KMS-11 (cell line): ENCODE measurements at regions not wholly inside any gene's neighbourhood (a gene's known extent, or its start where the extent isn't known, plus 50 kb on each side); places are given as distances from the start of the nearest gene placed in this dataset.

Source experiments
- H2AFZ ChIP-seq: fragments of 200-600 bp; sonication (generic); 2 replicates; pipeline ENCODE4 v1.6.1; 2016; ENCODE audit warnings: antibody characterized with exemption, mixed run types, low read depth
- H3K27ac ChIP-seq: fragments of 200-600 bp; sonication (generic); 2 replicates; pipeline ENCODE4 v1.6.1; 2016; ENCODE audit warnings: mild to moderate bottlenecking, mixed run types
- H3K27me3 ChIP-seq: fragments of 200-600 bp; sonication (generic); 2 replicates; pipeline ENCODE4 v1.6.1; 2017; ENCODE audit warnings: mild to moderate bottlenecking, low read depth, mixed run types, moderate library complexity; ENCODE audit not compliant: insufficient read depth
- H3K36me3 ChIP-seq: fragments of 200-600 bp; sonication (generic); 2 replicates; pipeline ENCODE4 v1.6.1; 2017; ENCODE audit warnings: mild to moderate bottlenecking, mixed run types; ENCODE audit not compliant: insufficient read depth
- H3K4me1 ChIP-seq: fragments of 200-600 bp; sonication (generic); 2 replicates; pipeline ENCODE4 v1.6.1; 2016; ENCODE audit warnings: mild to moderate bottlenecking, low read depth, mixed run types; ENCODE audit not compliant: poor library complexity, severe bottlenecking
- H3K4me2 ChIP-seq: fragments of 200-600 bp; sonication (generic); 2 replicates; pipeline ENCODE4 v1.7.0; 2016; ENCODE audit warnings: mild to moderate bottlenecking, mixed run types
- H3K4me3 ChIP-seq: fragments of 200-600 bp; sonication (generic); IDR thresholded peaks from 2 replicates; pipeline ENCODE4 v1.6.1; 2017; ENCODE audit warnings: low read depth, low read length, mixed read lengths; ENCODE audit not compliant: insufficient read depth
- H3K79me2 ChIP-seq: fragments of 200-600 bp; sonication (generic); 2 replicates; pipeline ENCODE4 v1.6.1; 2016; ENCODE audit warnings: low read depth, mixed run types; ENCODE audit not compliant: insufficient read depth
- H3K9ac ChIP-seq: fragments of 200-600 bp; sonication (generic); 2 replicates; pipeline ENCODE4 v1.6.1; 2016; ENCODE audit warnings: mild to moderate bottlenecking, mixed run types
- H4K20me1 ChIP-seq: fragments of 200-600 bp; sonication (generic); 2 replicates; pipeline ENCODE4 v1.6.1; 2016; ENCODE audit warnings: mild to moderate bottlenecking, mixed run types; ENCODE audit not compliant: insufficient read depth
- CTCF ChIP-seq: fragments of 200-600 bp; sonication (generic); conservative IDR thresholded peaks from 2 replicates; pipeline ENCODE4 v1.6.1; 2017; ENCODE audit warnings: low read depth, mild to moderate bottlenecking, antibody characterized with exemption, low read length, moderate library complexity, mixed read lengths

- no peak overlapping the region for H3K9ac ChIP-seq
- no peak for TF ChIP-seq CTCF
- H3K4me2 ChIP-seq, result no peak overlapping the region
- no peaks in the 10 kb centered on the region for H3K27me3 ChIP-seq
- no peak overlapping the region for H2AFZ ChIP-seq
- no peak overlapping the region for H3K27ac ChIP-seq
- H4K20me1 ChIP-seq, result no peaks in the 10 kb centered on the region
- no peak overlapping the region for H3K4me3 ChIP-seq
- H3K4me1 ChIP-seq, result no peaks in the 10 kb centered on the region
- no peaks in the 10 kb centered on the region for H3K79me2 ChIP-seq
- no peaks in the 10 kb centered on the region for H3K36me3 ChIP-seq
Measured at GRCh38 chr6:74939721-74940620, 265.9 kb downstream of the COL12A1 start.

- Histone ChIP-seq H3K4me2 (no peak overlapping the region), H3K9ac (no peak overlapping the region), H3K4me1 (no peaks in the 10 kb centered on the region), H3K79me2 (no peaks in the 10 kb centered on the region), H3K27me3 (no peaks in the 10 kb centered on the region), H3K4me3 (no peak overlapping the region), H3K27ac (no peak overlapping the region), H4K20me1 (no peaks in the 10 kb centered on the region), H2AFZ (no peak overlapping the region), H3K36me3 (no peaks in the 10 kb centered on the region)
- no peak for TF ChIP-seq CTCF
Measured at GRCh38 chr6:74939151-74939708, 266.6 kb downstream of the COL12A1 start.

GRCh38 chr6:74937936-74938335 is 267.9 kb downstream of the COL12A1 start:
- no peak for TF ChIP-seq CTCF
- Histone ChIP-seq H3K36me3 (no peaks in the 10 kb centered on the region), H3K27ac (no peak overlapping the region), H3K4me2 (no peak overlapping the region), H4K20me1 (no peaks in the 10 kb centered on the region), H3K4me1 (no peaks in the 10 kb centered on the region), H3K79me2 (no peaks in the 10 kb centered on the region), H3K27me3 (no peaks in the 10 kb centered on the region), H2AFZ (no peak overlapping the region), H3K9ac (no peak overlapping the region), H3K4me3 (no peak overlapping the region)

- TF ChIP-seq CTCF, result no peak
- no peak overlapping the region for H3K4me2 ChIP-seq
- H3K36me3 ChIP-seq, result no peaks in the 10 kb centered on the region
- no peaks in the 10 kb centered on the region for H3K4me1 ChIP-seq
- no peaks in the 10 kb centered on the region for H3K27me3 ChIP-seq
- H3K79me2 ChIP-seq, result no peaks in the 10 kb centered on the region
- H3K27ac ChIP-seq, result no peak overlapping the region
- H2AFZ ChIP-seq, result no peak overlapping the region
- H3K9ac ChIP-seq, result no peak overlapping the region
- no peak overlapping the region for H3K4me3 ChIP-seq
- no peaks in the 10 kb centered on the region for H4K20me1 ChIP-seq
Measured at GRCh38 chr6:74936886-74937285, 269.0 kb downstream of the COL12A1 start.
